ENCODE measurements at regions not wholly inside any gene's neighbourhood (a gene's known extent, or its start where the extent isn't known, plus 50 kb on each side); places are given as distances from the start of the nearest gene placed in this dataset.

- no peak for TF ChIP-seq PATZ1 (CRISPR knock-in tag; IDR thresholded peaks at IDR 0.05; ENCODE audit: borderline replicate concordance)
- no peak for TF ChIP-seq TCF4 (CRISPR knock-in tag; IDR thresholded peaks at IDR 0.05; ENCODE audit: borderline replicate concordance)
- no peak for TF ChIP-seq ZFP30 (CRISPR knock-in tag; IDR thresholded peaks at IDR 0.05)
- no peak for TF ChIP-seq ESRRG (CRISPR knock-in tag; IDR thresholded peaks at IDR 0.05)
- no peak for TF ChIP-seq PPARA (CRISPR knock-in tag; IDR thresholded peaks at IDR 0.05; ENCODE audit: borderline replicate concordance)
- no peak for TF ChIP-seq TSHZ2 (CRISPR knock-in tag; IDR thresholded peaks at IDR 0.05)
- no peak for TF ChIP-seq TOX (CRISPR knock-in tag; IDR thresholded peaks at IDR 0.05; ENCODE audit: borderline replicate concordance)
- no peak for TF ChIP-seq ZNF565 (CRISPR knock-in tag; conservative IDR thresholded peaks at IDR 0.05; ENCODE audit: low read depth)
- no peak for TF ChIP-seq ZNF70 (CRISPR knock-in tag; IDR thresholded peaks at IDR 0.05)
- TF ChIP-seq BACH2 (CRISPR knock-in tag; IDR thresholded peaks at IDR 0.05; ENCODE audit: borderline replicate concordance) = no peak
- no peak for TF ChIP-seq RARB (CRISPR knock-in tag; IDR thresholded peaks at IDR 0.05)
Observed at GRCh38 chr10:27366769-27367168, 126.2 kb upstream of the ACBD5 start.
